ENCODE measurements at regions not wholly inside any gene's neighbourhood (a gene's known extent, or its start where the extent isn't known, plus 50 kb on each side); places are given as distances from the start of the nearest gene placed in this dataset.
"Not testable (repeated sequence)": the region's sequence is repeated elsewhere in the genome, so short reads cannot be mapped to it uniquely, and the experiment has no call there.

GRCh38 chr21:26320596-26320995 is 150.0 kb upstream of the APP start:
- peak in 1 of 2 donors; percentile 48 for DNase-seq

- DNase-seq, result no peak
Measured at GRCh38 chr21:26307640-26308039, 137.1 kb upstream of the APP start.

GRCh38 chr21:26297851-26298250 is 127.3 kb upstream of the APP start:
- no peak for DNase-seq

GRCh38 chr21:26293141-26293946 is 122.8 kb upstream of the APP start:
- DNase-seq, result no peak

GRCh38 chr21:26288026-26288425 is 117.5 kb upstream of the APP start:
- DNase-seq, result no peak

- DNase-seq, result no peak
Measured at GRCh38 chr21:26284531-26284930, 114.0 kb upstream of the APP start.

GRCh38 chr21:26282058-26282457 is 111.5 kb upstream of the APP start:
- DNase-seq, result no peak

GRCh38 chr21:26281506-26281905 is 110.9 kb upstream of the APP start:
- DNase-seq, result no peak

- no peak for DNase-seq
Measured at GRCh38 chr21:26280775-26281174, 110.2 kb upstream of the APP start.

- no peak for DNase-seq
Measured at GRCh38 chr21:26280148-26280547, 109.6 kb upstream of the APP start.

GRCh38 chr21:26275801-26276200 is 105.2 kb upstream of the APP start:
- no peak for DNase-seq

GRCh38 chr21:26273686-26274313 is 103.2 kb upstream of the APP start:
- no peak for DNase-seq

GRCh38 chr21:26267389-26267788 is 96.8 kb upstream of the APP start:
- no peak for DNase-seq

- no peak for DNase-seq
Measured at GRCh38 chr21:26246073-26246472, 75.5 kb upstream of the APP start.

- DNase-seq, result no peak
Measured at GRCh38 chr21:26245428-26245827, 74.9 kb upstream of the APP start.

GRCh38 chr21:26238646-26239045 is 68.1 kb upstream of the APP start:
- no peak for DNase-seq

- DNase-seq, result no peak
Measured at GRCh38 chr21:26236281-26236680, 65.7 kb upstream of the APP start.

GRCh38 chr21:26233297-26233696 is 62.7 kb upstream of the APP start:
- DNase-seq, result not testable (repeated sequence)

GRCh38 chr21:26232491-26232890 is 61.9 kb upstream of the APP start:
- DNase-seq, result not testable (repeated sequence)

GRCh38 chr21:26227130-26227529 is 56.6 kb upstream of the APP start:
- DNase-seq, result no peak

GRCh38 chr21:26226724-26227123 is 56.2 kb upstream of the APP start:
- DNase-seq, result no peak

- DNase-seq, result no peak
Measured at GRCh38 chr21:26225046-26225445, 54.5 kb upstream of the APP start.

GRCh38 chr21:26224366-26224765 is 53.8 kb upstream of the APP start:
- DNase-seq, result no peak
